Activated naive CD8-positive, alpha-beta T cell treated with anti-CD3 and anti-CD28 coated beads, Interleukin-2, amount 10 ng/mL, durations not matched to agents 7 days and 5 days (primary cell): ENCODE measurements at regions not wholly inside any gene's neighbourhood (a gene's known extent, or its start where the extent isn't known, plus 50 kb on each side); places are given as distances from the start of the nearest gene placed in this dataset.
"Not testable (repeated sequence)": the region's sequence is repeated elsewhere in the genome, so short reads cannot be mapped to it uniquely, and the experiment has no call there.

ENCODE experiments used
- ATAC-seq: fragments of 150-1000 bp; cut with Tn5 transposase; one replicate; pipeline ENCODE4 v1.10.0; 2021; ENCODE audit warnings: low read depth, moderate library complexity
- POLR2A ChIA-PET: fragments of 350-600 bp; sonication (Branson Sonifier 250); formaldehyde crosslinking; loops from one replicate; lab custom pipeline; 2021; ENCODE audit warnings: antibody characterized with exemption; lab: Charles Lee
- DNase-seq: peaks from one replicate; pipeline ENCODE4 v3.0.0; 2021
- H3K27ac Mint-ChIP-seq: one replicate; pipeline ENCODE4 v1.8.0; 2022; ENCODE audit warnings: mild to moderate bottlenecking, mixed read lengths
- H3K27me3 Mint-ChIP-seq: one replicate; pipeline ENCODE4 v1.8.0; 2022; ENCODE audit warnings: mild to moderate bottlenecking, moderate library complexity, mixed read lengths
- H3K36me3 Mint-ChIP-seq: one replicate; pipeline ENCODE4 v1.8.0; 2021; ENCODE audit warnings: mild to moderate bottlenecking, mixed read lengths
- H3K4me1 Mint-ChIP-seq: one replicate; pipeline ENCODE4 v1.8.0; 2021; ENCODE audit warnings: mixed read lengths
- H3K4me3 Mint-ChIP-seq: one replicate; pipeline ENCODE4 v1.8.0; 2022; ENCODE audit warnings: mild to moderate bottlenecking, moderate library complexity, mixed read lengths
- H3K9me3 Mint-ChIP-seq: one replicate; pipeline ENCODE4 v1.8.0; 2021; ENCODE audit warnings: mixed read lengths

DNA sequence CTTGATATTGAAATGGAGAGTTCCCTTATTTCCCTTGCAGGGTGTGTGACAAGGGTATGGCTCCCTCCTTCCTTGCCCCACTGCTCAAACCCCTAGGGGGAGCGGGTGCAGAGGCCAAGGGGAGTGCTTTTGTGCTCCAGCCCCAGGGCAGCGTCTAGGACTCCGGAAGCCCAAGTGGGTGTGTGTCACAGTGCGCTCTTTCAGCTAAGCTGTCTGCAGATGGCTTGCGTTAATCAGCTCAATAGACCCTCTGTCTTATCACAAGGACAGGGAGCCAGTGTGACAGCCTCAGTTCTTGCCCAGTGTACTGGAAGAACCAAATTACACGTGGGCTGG lies 523.6 kb upstream of the LMCD1 start:
- no peak for DNase-seq
- no peaks in the 10 kb centered on the region for H3K4me1 Mint-ChIP-seq
- ATAC-seq, result no peak
- no peak overlapping the region for H3K4me3 Mint-ChIP-seq
- no peaks in the 10 kb centered on the region for H3K9me3 Mint-ChIP-seq
- POLR2A ChIA-PET, result no interaction called here
- no peak overlapping the region for H3K27ac Mint-ChIP-seq
- H3K36me3 Mint-ChIP-seq, result no peaks in the 10 kb centered on the region
- H3K27me3 Mint-ChIP-seq, result no peaks in the 10 kb centered on the region

DNA sequence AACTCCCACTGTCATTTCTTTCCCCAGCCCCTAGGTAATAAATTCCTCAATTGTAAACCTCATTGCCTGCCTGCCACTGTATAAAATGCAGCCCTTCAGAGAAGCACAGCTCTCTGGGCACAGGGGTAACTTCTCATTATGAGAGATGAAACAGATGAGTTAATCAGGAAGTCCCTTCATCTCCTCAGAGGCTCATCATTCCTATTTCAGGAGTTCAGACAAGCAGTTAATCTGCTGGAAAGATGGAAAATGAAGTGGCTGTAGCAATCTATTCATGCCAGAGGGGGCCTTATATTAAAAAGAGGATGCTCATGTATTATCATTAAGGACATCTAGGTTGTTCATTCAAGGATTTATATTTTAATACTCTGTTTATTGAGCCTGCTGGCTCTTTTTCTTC lies 519.5 kb upstream of the LMCD1 start:
- POLR2A ChIA-PET, result no interaction called here
- no peaks in the 10 kb centered on the region for H3K27me3 Mint-ChIP-seq
- no peaks in the 10 kb centered on the region for H3K4me1 Mint-ChIP-seq
- ATAC-seq (no peak), DNase-seq (no peak)
- H3K36me3 Mint-ChIP-seq, result no peaks in the 10 kb centered on the region
- no peak overlapping the region for H3K4me3 Mint-ChIP-seq
- H3K27ac Mint-ChIP-seq, result no peak overlapping the region
- H3K9me3 Mint-ChIP-seq, result peaks cover 3% of the 10 kb centered on the region

DNA sequence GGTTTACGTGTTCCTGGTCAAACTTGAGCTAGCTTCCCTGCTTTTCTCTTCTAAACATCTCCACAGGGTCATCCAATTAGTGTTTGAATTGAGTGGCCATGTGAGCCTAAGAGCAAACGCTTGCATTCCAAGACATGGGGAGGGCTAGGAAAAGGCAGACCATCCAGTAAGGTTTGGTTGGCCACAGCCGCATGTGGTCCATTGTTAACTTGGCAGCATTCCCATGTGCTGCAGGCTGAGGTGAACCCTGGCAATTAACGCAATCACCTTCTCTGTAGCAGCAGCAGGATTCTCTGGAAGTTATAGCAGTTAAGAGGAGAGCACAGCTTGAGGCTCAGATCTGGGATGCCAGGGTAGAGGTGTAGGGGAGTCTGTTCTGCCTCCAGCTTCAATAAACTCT lies 502.2 kb upstream of the LMCD1 start:
- no peak overlapping the region for H3K4me3 Mint-ChIP-seq
- H3K9me3 Mint-ChIP-seq, result peaks cover 1% of the 10 kb centered on the region
- no peak overlapping the region for H3K27ac Mint-ChIP-seq
- no peaks in the 10 kb centered on the region for H3K4me1 Mint-ChIP-seq
- no peak for ATAC-seq
- no peak for DNase-seq
- no peaks in the 10 kb centered on the region for H3K27me3 Mint-ChIP-seq
- POLR2A ChIA-PET, result no interaction called here
- H3K36me3 Mint-ChIP-seq, result no peaks in the 10 kb centered on the region

DNA sequence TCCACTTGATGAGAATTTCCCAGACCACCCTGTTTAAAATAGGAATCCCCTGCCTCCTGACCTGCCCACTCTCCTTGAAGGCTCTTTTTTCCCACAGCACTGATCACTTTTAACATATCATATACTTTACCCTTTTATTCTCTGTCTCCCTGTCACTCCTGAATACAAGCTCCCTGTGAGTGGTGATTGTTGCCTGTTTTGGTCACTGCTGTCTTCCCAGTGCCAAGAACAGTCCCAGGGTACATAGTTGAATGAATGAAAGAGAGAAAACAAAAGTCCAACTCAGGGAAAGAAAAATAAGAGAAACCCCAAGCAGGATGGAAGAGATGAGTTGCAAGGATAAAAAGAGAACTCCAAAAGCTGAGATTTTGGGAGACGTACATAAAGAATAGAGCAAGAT lies 500.3 kb upstream of the LMCD1 start:
- Mint-ChIP-seq H3K36me3 (no peaks in the 10 kb centered on the region), H3K27ac (no peak overlapping the region), H3K27me3 (no peaks in the 10 kb centered on the region), H3K4me3 (no peak overlapping the region), H3K9me3 (peaks cover 1% of the 10 kb centered on the region), H3K4me1 (no peaks in the 10 kb centered on the region)
- DNase-seq, result no peak
- POLR2A ChIA-PET, result no interaction called here
- no peak for ATAC-seq

DNA sequence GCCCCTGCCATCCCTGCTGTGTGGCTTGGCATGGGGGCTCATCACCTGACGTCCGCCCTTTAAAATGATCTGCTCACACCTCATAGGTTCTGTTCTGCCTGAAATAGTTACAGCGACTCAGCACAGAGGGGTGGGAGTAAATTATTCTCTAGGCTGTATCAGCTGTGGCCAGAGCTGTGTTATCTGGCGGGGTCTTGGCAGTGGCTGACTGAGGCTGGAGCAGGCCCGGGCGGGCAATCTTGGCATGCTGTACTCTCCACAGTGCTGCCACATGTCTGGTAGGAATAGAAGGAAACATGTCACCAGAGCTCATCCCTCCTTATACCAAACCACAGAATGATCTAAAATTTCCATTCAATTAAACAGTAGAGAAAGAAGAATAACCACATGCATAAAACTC lies 499.9 kb upstream of the LMCD1 start:
- H3K9me3 Mint-ChIP-seq, result peaks cover 1% of the 10 kb centered on the region
- H3K36me3 Mint-ChIP-seq, result no peaks in the 10 kb centered on the region
- no peak for ATAC-seq
- no peak overlapping the region for H3K4me3 Mint-ChIP-seq
- POLR2A ChIA-PET, result no interaction called here
- H3K27me3 Mint-ChIP-seq, result no peaks in the 10 kb centered on the region
- no peaks in the 10 kb centered on the region for H3K4me1 Mint-ChIP-seq
- DNase-seq, result no peak
- no peak overlapping the region for H3K27ac Mint-ChIP-seq

DNA sequence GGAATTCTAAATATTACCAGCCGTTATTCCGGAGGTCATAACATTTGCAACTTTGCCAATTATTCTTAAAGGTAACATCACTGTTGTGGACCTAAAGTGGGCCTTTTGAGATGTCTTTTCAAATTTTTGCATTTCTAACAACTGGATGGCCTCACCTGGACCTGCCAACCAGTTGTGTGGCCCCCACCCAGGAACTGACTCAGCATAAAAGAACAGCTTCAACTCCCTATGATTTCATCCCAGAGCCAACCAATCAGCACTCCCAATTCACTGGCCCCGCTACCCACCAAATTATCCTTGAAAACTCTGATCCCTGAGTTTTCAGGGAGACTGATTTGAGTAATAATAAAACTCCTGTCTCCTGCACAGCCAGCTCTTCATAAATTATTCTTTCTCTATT lies 489.7 kb upstream of the LMCD1 start:
- Mint-ChIP-seq H3K4me3 (no peak overlapping the region), H3K4me1 (no peaks in the 10 kb centered on the region)

DNA sequence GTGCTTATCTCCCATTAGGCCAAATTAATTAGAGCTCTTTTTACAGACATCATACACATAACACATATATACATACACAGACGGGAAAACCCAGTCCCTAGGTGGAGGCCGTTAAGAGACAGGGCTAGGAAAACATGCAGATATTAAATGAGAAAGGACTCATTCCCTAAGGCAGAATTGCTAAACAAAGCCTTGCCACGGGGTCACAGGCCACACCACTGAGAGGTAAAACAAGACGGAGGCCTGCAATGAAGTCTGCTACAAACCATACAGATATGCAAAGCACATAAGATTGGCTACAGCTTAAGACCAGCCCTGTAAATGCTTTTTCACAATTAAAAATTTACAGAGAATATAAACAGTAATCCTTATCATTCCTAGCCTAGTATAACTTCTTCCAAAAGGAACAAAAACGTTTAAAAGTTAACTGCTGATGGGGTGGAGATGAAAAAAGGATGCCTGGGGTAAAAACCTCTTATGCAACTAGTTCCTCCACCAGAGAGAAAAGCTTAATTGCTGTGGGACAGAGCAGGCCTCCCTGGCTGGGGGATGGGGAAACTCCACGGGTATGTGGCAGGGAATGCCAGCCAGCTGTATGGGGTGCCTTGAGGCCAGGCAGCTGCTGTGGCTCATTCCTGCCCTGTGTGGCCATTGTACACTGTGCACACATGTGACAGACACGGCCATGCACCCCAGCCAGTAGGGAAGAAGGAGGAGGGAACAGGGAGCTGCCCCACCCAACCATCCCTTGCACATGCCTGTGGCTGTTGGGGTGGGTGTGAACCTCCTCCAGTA lies 481.4 kb upstream of the LMCD1 start:
- no peak for ATAC-seq
- no peak for DNase-seq
- H3K4me1 Mint-ChIP-seq, result no peaks in the 10 kb centered on the region
- POLR2A ChIA-PET, result no interaction called here
- no peak overlapping the region for H3K4me3 Mint-ChIP-seq
- H3K27ac Mint-ChIP-seq, result no peak overlapping the region
- peaks cover 7% of the 10 kb centered on the region for H3K9me3 Mint-ChIP-seq
- no peaks in the 10 kb centered on the region for H3K36me3 Mint-ChIP-seq
- H3K27me3 Mint-ChIP-seq, result no peaks in the 10 kb centered on the region

More for the DNA sequence above, 489.7 kb upstream of the LMCD1 start:
- H3K27ac Mint-ChIP-seq, result no peak overlapping the region
- DNase-seq, result no peak
- no peaks in the 10 kb centered on the region for H3K27me3 Mint-ChIP-seq
- no peak for ATAC-seq
- no peaks in the 10 kb centered on the region for H3K36me3 Mint-ChIP-seq
- POLR2A ChIA-PET, result interaction anchor here (0.7 kb wide), 1 partner anchor 227 kb away, joined by 6 read pairs; no protein-coding TSS in a partner anchor
- no peaks in the 10 kb centered on the region for H3K9me3 Mint-ChIP-seq

DNA sequence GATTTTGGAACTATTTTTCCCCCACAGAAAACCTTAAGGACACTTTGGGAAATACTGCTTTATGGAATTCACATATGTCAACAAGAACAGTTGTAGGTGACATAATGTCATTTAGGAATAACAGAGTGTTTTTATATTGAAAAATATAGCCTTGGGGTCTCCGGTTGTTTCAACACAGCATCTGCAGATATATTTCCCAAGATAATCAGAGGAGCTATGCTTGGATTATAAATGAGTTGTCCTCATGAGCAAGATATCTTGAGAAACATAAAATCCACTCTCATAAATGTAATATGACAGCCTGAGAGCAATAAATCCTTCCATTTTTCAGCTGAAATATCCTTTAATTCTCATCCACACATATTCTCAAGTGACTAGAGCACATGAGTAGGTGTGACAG lies 473.7 kb upstream of the LMCD1 start:
- ATAC-seq, result no peak
- Mint-ChIP-seq H3K4me3 (no peak overlapping the region), H3K4me1 (no peaks in the 10 kb centered on the region), H3K9me3 (peaks cover 3% of the 10 kb centered on the region), H3K27ac (no peak overlapping the region), H3K27me3 (no peaks in the 10 kb centered on the region), H3K36me3 (no peaks in the 10 kb centered on the region)
- DNase-seq, result no peak
- POLR2A ChIA-PET, result no interaction called here

DNA sequence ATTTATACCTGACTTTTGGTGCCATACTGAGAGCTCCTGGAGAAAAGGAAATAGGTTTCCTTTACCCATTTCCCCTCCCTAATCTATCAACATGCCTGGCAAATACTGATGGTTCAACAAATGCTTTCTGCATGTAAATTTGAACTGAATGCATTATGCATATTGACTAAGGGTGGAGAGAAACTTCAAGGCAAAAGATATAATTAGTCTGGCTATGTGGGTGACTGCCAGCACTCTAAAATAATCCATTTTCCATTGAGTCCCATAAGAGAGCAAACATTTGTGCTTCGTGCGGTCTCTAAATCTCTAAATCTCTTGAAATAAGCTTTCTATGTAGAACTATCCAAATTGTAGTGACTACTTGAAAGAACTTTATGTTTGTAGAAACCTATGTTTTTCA lies 451.3 kb upstream of the LMCD1 start:
- no peak overlapping the region for H3K27ac Mint-ChIP-seq
- DNase-seq, result no peak
- H3K4me3 Mint-ChIP-seq, result no peak overlapping the region
- no peaks in the 10 kb centered on the region for H3K36me3 Mint-ChIP-seq
- ATAC-seq, result no peak
- H3K4me1 Mint-ChIP-seq, result no peaks in the 10 kb centered on the region
- POLR2A ChIA-PET, result no interaction called here
- no peaks in the 10 kb centered on the region for H3K9me3 Mint-ChIP-seq
- no peaks in the 10 kb centered on the region for H3K27me3 Mint-ChIP-seq

DNA sequence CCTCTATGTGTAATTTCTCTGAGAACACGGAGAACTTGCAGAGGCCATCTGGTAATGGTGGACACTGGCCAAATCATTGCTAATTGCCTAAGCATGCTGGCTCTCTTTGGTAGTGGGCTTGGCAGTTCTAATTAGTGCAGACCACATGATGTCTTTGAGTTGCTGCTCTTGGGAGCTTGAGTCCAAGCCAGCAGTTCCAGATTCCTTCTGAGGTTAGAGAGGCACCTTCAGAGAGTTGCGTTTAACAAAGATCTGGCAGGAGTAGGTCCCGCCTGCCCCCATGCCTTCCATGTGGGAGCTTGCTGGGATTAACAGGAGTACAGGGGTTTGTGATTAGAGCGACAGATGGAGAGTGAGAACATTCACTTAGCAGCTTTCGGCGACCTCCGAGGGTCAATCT lies 449.0 kb upstream of the LMCD1 start:
- Mint-ChIP-seq H3K4me3 (no peak overlapping the region), H3K27ac (no peak overlapping the region), H3K36me3 (no peaks in the 10 kb centered on the region), H3K4me1 (no peaks in the 10 kb centered on the region), H3K9me3 (no peaks in the 10 kb centered on the region), H3K27me3 (no peaks in the 10 kb centered on the region)
- POLR2A ChIA-PET, result no interaction called here
- no peak for DNase-seq
- no peak for ATAC-seq

DNA sequence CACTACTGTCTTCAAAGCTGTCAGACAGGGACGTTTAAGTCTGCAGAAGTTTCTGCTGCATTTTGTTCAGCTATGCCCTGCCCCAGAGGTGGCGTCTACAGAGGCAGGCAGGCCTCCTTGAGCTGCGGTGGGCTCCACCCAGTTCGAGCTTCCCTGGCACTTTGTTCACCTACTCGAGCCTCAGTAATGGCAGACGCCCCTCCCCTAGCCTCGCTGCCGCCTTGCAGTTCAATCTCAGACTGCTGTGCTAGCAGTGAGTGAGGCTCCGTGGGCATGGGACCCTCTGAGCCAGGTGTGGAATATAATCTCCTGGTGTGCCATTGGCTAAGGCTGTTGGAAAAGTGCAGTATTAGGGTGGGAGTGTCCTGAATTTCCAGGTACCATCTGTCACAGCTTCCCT lies 433.5 kb upstream of the LMCD1 start:
- H3K4me3 Mint-ChIP-seq, H3K36me3 Mint-ChIP-seq, POLR2A ChIA-PET, H3K27me3 Mint-ChIP-seq, DNase-seq, H3K27ac Mint-ChIP-seq, ATAC-seq, H3K9me3 Mint-ChIP-seq, H3K4me1 Mint-ChIP-seq: not testable (repeated sequence)

DNA sequence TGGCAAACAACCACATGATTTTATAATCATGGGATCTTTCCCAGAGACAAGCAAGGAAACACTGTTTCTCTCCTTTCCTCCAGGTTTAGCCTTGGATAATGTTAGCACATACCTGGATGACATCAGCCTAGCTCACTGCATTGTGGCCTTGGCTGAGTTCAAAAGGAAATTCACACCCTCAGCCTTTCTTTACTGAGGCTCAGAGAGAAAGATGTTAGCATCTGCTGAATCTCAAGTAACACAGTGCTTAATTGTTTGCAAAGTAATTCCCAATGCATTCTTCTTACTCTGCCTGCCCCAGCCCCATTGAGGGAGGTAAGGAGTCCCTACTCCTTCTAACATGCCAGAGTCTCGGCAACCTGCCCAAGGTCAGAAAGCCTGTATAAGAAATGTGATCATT lies 432.2 kb upstream of the LMCD1 start:
- Mint-ChIP-seq H3K4me1 (no peaks in the 10 kb centered on the region), H3K9me3 (peaks cover 5% of the 10 kb centered on the region), H3K4me3 (no peak overlapping the region), H3K27me3 (no peaks in the 10 kb centered on the region), H3K36me3 (no peaks in the 10 kb centered on the region), H3K27ac (no peak overlapping the region)
- DNase-seq (no peak), ATAC-seq (no peak)
- POLR2A ChIA-PET, result no interaction called here

DNA sequence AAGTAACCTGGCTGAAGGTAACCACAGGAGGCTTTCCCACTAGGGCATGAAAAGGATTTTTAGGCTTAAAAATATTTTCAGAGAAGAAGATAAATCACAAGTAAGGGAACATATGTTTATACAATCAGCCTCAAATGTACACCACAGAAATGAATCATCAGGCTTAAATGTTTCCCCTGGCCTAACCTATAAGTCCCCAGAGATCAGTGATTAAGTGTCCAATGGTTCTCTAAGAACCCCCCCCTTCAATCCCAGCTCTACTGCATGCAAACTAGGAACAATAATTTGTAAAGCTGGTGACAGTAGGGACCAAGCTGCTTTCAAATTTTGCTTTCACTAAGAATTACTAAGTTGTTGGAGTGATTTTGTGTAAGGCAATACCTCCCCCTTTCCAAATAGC lies 431.6 kb upstream of the LMCD1 start:
- no peaks in the 10 kb centered on the region for H3K27me3 Mint-ChIP-seq
- H3K36me3 Mint-ChIP-seq, result no peaks in the 10 kb centered on the region
- H3K4me3 Mint-ChIP-seq, result no peak overlapping the region
- H3K27ac Mint-ChIP-seq, result no peak overlapping the region
- H3K4me1 Mint-ChIP-seq, result no peaks in the 10 kb centered on the region
- no peak for DNase-seq
- H3K9me3 Mint-ChIP-seq, result peaks cover 5% of the 10 kb centered on the region
- POLR2A ChIA-PET, result no interaction called here
- no peak for ATAC-seq

DNA sequence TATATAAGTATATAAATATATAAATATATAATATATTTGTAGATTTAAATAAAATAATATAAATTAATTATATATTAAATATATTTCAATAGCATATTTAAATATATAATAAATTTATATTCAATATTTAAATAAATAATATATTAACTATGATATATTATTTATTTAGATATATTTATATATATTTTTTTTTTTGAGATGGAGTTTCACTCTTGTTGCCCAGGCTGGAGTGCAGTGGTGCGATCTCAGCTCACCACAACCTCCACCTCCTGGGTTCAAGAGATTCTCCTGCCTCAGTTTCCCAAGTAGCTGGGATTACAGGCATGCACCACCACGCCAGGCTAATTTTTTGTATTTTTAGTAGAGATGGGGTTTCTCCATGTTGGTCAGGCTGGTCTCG lies 426.9 kb upstream of the LMCD1 start:
- POLR2A ChIA-PET, H3K4me1 Mint-ChIP-seq, DNase-seq, ATAC-seq, H3K27me3 Mint-ChIP-seq, H3K4me3 Mint-ChIP-seq, H3K9me3 Mint-ChIP-seq, H3K36me3 Mint-ChIP-seq, H3K27ac Mint-ChIP-seq: not testable (repeated sequence)

DNA sequence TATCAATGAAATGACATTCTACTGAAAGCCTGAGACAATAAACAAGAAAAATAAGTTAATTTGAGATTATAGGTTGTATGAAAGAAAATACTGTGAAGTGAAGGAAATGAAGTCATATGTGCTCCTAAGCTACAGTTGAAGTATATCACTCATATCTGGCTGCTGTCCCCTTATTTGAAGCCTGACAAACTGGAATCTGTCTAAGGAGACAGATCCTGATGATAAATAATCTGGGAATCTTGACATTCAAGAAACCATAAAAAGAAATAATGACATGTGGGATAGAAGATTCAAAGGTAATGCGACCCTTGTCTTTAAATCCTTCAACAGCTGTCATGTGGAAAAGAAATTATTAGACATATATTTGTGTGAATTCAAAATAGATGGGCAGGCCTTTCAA lies 424.5 kb upstream of the LMCD1 start:
- Mint-ChIP-seq H3K4me1 (no peaks in the 10 kb centered on the region), H3K27me3 (no peaks in the 10 kb centered on the region), H3K4me3 (no peak overlapping the region), H3K9me3 (no peaks in the 10 kb centered on the region), H3K27ac (no peak overlapping the region), H3K36me3 (no peaks in the 10 kb centered on the region)
- DNase-seq, result no peak
- POLR2A ChIA-PET, result no interaction called here
- no peak for ATAC-seq
